Mucosa of descending colon (tissue), 3 donors: ENCODE measurements at regions not wholly inside any gene's neighbourhood (a gene's known extent, or its start where the extent isn't known, plus 50 kb on each side); places are given as distances from the start of the nearest gene placed in this dataset.
"Not testable (repeated sequence)": the region's sequence is repeated elsewhere in the genome, so short reads cannot be mapped to it uniquely, and the experiment has no call there.

Source experiments
- ATAC-seq: fragments of 200-7000 bp; cut with Tn5 transposase; one replicate; pipeline ENCODE4 v1.9.1; 2020; ENCODE audit warnings: mild to moderate bottlenecking, moderate library complexity
- DNase-seq, 3 donors: peaks; one replicate each; pipeline ENCODE4 v3.0.0-alpha.2; 2020
- H3K36me3 ChIP-seq: fragments of 200-600 bp; one replicate; pipeline ENCODE4 v1.8.0; 2021; ENCODE audit warnings: low read depth, mild to moderate bottlenecking
- H3K4me1 ChIP-seq: fragments of 200-600 bp; one replicate; pipeline ENCODE4 v1.8.0; 2021; ENCODE audit warnings: low read depth, mild to moderate bottlenecking
- H3K4me3 ChIP-seq: fragments of 200-600 bp; one replicate; pipeline ENCODE4 v1.8.0; 2021; ENCODE audit warnings: mild to moderate bottlenecking
- H3K9me3 ChIP-seq: fragments of 200-600 bp; one replicate; pipeline ENCODE4 v1.8.0; 2021; ENCODE audit warnings: mild to moderate bottlenecking
- CTCF ChIP-seq: fragments of 200-600 bp; IDR thresholded peaks from one replicate; pipeline ENCODE4 v1.8.0; 2022; ENCODE audit warnings: antibody characterized with exemption, mild to moderate bottlenecking
- intact Hi-C, 2 donors: fragments of 100-400 bp; cut with DNase I in 1 of 2; cut with micrococcal nuclease in 1 of 2; formaldehyde crosslinking; loops; one replicate each; pipeline versions ENCODE4 v1.11.0 to v1.11.1; 2022; cut with DNase I, micrococcal nuclease
- donor health status: DM: no; HTN: no; CAD: no; lungs with moderate emphysema.
- donor health status: DM: no; HTN: no; CAD: no.
- donor health status: DM: no; HTN: yes; CAD: no.

- H3K36me3 ChIP-seq: no peaks in the 10 kb centered on the region
- DNase-seq (no peak), ATAC-seq (no peak)
- H3K4me3 ChIP-seq: no peak overlapping the region
- intact Hi-C loops: no loop called here
- H3K9me3 ChIP-seq: peaks cover 10% of the 10 kb centered on the region
- no peak for TF ChIP-seq CTCF
- H3K4me1 ChIP-seq: no peaks in the 10 kb centered on the region
Observed at GRCh38 chr12:72966684-72967083, 694.5 kb downstream of the TRHDE start.

DNA sequence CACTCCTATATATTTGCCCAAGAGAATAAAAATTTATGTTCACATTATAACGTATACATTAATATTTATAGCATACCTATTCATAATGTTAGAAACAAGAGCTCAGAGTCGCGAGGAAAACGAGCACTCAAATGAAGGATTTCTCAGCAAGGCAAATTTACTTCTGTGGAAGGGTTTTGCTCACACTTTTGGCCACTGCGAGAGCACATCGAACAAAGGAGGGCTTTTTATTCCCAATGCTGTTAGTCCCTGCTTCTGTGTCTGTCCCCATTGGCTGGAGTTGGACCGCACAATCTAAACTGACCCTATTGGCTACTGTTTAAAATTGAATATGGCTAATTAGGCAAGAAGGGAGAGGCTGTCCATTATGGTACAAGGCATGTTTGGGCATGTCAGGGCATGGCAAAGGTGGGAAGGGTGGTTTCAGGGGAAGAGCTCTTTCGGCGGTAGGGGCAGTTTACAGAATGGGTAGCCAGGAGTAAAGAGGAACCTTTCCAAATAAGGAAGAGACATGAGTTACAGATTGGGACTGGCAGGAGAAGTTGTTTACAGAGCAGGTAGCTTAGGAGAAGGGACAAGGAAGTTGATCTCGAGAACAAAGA, 702.9 kb downstream of the TRHDE start:
- H3K9me3 ChIP-seq: peaks cover 26% of the 10 kb centered on the region
- H3K36me3 ChIP-seq: no peaks in the 10 kb centered on the region
- intact Hi-C loops: no loop called here
- no peak overlapping the region for H3K4me3 ChIP-seq
- H3K4me1 ChIP-seq: no peaks in the 10 kb centered on the region
- DNase-seq: no peak
- no peak for ATAC-seq
- no peak for TF ChIP-seq CTCF

- no peak overlapping the region for H3K4me3 ChIP-seq
- DNase-seq (no peak), ATAC-seq (no peak)
- no peak for TF ChIP-seq CTCF
- intact Hi-C loops: no loop called here
- no peaks in the 10 kb centered on the region for H3K4me1 ChIP-seq
- no peaks in the 10 kb centered on the region for H3K36me3 ChIP-seq
- peaks cover 16% of the 10 kb centered on the region for H3K9me3 ChIP-seq
Observed at GRCh38 chr12:72978999-72979398, 706.8 kb downstream of the TRHDE start.

GRCh38 chr12:72982356-72982755, 710.2 kb downstream of the TRHDE start:
- peaks cover 4% of the 10 kb centered on the region for H3K9me3 ChIP-seq
- no peak for DNase-seq
- intact Hi-C loops: no loop called here

DNA sequence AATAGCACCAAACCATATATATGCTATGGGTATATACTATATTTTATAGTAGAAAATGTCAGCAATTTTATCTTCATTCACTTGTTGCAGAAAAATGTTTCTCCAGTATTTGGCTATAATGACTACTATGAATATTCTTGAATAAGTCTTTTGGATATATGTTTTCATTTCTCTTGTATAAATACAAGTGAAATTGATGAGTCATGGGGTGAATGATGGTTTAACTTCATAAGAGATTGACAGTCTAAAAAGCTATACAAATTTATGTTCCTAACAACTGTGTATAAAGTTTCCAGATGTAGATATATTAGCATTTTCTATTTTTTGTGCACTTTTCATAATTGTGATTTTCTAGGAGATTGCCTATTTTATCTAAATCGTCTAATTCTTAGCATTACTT, 714.8 kb downstream of the TRHDE start:
- H3K4me3 ChIP-seq: no peak overlapping the region
- no peak for DNase-seq
- H3K9me3 ChIP-seq: peaks cover 5% of the 10 kb centered on the region
- no peaks in the 10 kb centered on the region for H3K36me3 ChIP-seq
- no peak for ATAC-seq
- H3K4me1 ChIP-seq: no peaks in the 10 kb centered on the region
- intact Hi-C loops: no loop called here
- TF ChIP-seq CTCF: no peak

More at GRCh38 chr12:72982356-72982755, 710.2 kb downstream of the TRHDE start:
- no peak for TF ChIP-seq CTCF
- Histone ChIP-seq H3K4me1 (no peaks in the 10 kb centered on the region), H3K36me3 (no peaks in the 10 kb centered on the region), H3K4me3 (no peak overlapping the region)
- no peak for ATAC-seq

- Histone ChIP-seq H3K4me3 (no peak overlapping the region), H3K4me1 (no peaks in the 10 kb centered on the region), H3K9me3 (peaks cover 5% of the 10 kb centered on the region), H3K36me3 (no peaks in the 10 kb centered on the region)
- no peak for TF ChIP-seq CTCF
- ATAC-seq (no peak), DNase-seq (no peak)
- intact Hi-C loops: no loop called here
Observed at GRCh38 chr12:72989458-72989947, 717.3 kb downstream of the TRHDE start.

DNA sequence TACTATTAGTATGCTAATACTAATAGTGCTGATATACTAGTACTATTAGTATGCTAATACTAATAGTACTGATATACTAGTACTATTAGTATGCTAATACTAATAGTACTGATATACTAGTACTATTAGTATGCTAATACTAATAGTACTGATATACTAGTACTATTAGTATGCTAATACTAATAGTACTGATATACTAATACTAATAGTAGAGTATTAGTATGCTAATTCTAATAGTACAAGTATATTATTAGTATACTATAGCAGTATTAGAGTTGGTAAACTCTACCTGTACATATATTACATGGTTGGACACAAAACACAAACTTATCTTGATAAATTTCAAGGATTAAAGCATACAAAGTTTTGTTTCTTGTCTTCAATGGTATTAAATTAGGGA, 722.9 kb downstream of the TRHDE start:
- ATAC-seq, DNase-seq, H3K36me3 ChIP-seq, intact Hi-C loops, H3K4me1 ChIP-seq, H3K4me3 ChIP-seq, H3K9me3 ChIP-seq: not testable (repeated sequence)
